Stimulated activated CD4-positive, alpha-beta T cell treated with anti-CD3 and anti-CD28 coated beads, Interleukin-15, amount 100 ng/mL, for 48 hours (primary cell): ENCODE measurements at regions not wholly inside any gene's neighbourhood (a gene's known extent, or its start where the extent isn't known, plus 50 kb on each side); places are given as distances from the start of the nearest gene placed in this dataset.

Source experiments
- DNase-seq, 2 donors: peaks; one replicate each; pipeline ENCODE4 v3.0.0-alpha.2; 2020; ENCODE audit warnings: low read depth in 2 of 2

DNA sequence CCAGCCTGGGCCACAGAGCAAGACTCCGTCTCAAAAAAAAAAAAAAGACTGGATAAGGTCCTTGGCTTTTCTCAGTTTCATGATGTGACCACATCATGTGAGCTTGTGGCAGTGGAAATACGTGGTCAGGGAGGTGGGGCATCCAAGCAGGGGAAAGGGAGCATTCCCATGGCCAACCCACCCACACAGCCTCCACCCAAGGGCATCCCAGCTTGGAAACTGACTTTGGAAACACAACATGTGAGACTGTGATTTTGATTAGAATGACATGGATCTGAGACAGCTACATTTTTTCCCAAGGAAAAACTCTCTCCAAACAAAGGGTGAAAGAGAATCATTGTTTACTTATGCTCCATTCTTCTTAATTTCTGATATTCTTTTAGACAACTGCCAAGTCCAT is 405.0 kb upstream of the ZNF507 start:
- DNase-seq: no peak

DNA sequence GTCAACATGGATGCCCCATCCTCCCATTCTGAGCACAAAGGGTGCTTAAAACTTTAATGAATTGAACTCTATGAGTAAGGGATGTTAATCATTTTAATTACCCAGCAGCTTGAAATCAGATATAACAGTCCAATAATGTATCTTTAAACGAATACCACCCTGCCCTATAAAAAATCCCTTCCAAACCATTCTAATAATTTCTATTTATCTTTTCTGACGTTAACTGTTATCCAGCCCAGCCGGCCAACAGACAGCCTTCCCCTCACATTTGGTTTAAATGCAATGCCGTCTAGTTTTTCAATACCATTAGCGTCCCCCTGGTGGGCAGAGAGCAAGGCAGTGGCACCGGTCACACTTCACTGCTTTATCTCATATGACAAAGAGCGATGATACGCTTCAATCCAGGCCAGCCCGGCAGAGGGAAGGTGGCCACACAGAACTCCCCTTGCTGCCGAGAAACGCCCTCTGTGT is 402.2 kb upstream of the ZNF507 start:
- no peak for DNase-seq

DNA sequence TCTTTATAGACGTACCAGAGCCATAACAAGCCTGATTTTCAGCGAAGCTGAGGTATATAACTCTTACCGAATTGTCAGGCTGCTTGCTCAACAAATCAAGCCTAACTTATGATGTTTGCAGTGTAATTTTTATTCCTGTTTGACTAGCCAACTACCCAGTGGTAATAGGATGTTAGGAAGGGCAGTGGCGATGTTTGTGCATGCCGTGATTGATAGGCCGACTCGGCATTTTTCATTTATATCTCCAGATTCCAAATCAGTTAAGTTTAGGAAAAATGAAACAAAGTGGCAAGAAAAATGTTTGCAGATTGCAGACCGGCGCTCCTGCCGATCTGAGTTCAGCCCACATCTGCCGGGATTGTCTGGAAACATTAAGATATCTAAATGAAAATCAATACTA is 401.6 kb upstream of the ZNF507 start:
- no peak for DNase-seq

DNA sequence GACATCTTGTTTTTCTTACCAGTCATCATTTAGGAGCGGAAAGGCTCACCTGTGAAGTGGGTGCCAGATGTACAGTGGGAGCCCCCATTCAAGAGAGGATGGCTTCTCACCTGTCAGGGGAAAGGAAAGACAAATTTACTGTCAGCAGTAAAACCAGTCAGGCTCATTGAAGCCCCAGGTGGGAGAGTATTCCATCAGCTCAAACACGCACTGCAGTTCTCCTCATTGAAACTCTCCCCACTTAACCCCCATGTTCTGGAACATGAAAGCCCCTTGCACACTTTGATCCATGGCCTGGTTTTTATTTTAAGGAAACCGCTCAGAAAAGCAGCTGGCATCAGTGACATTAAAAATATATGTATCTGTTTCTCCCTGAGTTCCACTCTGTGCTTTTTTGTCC is 401.1 kb upstream of the ZNF507 start:
- no peak for DNase-seq

DNA sequence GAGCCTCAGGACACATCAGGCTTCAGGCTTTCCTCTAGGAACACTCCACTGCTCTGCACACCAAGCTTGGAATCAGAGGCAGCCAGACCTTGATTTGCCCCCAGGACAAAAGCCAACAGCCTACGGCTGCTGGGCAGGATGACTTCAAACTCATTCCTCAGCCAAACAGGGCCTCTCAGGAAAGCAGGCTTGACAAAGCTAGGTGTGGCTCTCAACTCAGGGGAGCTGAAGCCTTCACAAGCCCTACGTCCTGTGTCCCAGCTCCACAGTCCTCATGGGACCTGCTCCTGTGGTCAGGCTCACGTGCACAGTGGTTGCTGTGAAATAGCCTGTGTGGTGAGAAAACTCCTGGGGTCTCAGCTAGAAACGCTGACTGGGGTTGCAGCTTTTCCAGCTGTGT is 398.9 kb upstream of the ZNF507 start:
- DNase-seq: no peak

DNA sequence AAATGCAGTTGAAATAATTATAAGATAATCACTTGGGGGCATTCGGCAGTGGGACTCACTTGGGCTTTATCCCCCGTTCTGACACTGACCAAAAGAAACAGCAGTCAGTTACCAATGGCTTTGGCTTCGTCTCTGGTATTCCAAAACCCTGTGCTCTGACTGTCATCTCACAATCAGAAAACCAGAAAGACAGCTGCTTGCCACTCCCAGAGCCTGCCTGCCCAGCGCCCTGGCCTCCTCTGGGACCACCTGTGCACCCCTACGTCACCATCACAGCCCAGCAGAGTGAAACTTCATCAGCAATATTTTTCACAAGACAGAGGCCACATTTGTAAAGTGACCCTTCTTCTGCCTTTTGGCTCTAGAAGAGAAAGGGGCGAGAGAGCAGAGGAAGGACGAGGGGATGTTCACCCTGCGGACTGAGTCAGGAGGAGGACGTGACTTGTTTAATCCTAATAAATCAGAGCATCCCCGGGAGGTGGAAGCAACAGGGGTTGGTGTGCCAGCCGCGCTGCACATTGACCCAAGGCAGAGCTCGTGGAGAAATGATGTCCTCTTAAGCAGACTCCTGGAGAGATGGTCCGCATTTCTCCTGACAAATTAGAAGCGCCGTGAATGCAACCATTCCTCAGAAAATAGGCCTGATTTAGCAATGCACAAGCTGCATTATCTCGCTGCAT is 397.8 kb upstream of the ZNF507 start:
- DNase-seq: no peak

DNA sequence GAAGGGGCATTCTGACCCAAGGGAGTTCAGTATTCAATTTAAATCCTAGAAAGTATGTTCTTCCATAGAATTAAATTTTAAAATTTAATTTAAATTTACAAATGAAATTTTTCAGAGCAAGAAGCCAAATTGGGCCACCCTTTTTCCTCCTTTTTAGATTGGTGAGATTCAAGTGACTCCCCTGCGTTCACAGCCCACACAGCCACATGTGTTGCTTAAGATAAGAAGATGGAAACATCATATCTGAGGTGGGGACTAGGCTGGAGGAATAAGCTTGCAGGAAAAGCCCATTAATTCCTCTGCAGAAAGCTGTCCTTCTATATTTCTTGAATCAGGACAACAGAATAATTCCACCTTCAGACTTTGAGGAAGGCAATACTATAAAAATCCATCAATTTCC is 392.7 kb upstream of the ZNF507 start:
- no peak for DNase-seq

DNA sequence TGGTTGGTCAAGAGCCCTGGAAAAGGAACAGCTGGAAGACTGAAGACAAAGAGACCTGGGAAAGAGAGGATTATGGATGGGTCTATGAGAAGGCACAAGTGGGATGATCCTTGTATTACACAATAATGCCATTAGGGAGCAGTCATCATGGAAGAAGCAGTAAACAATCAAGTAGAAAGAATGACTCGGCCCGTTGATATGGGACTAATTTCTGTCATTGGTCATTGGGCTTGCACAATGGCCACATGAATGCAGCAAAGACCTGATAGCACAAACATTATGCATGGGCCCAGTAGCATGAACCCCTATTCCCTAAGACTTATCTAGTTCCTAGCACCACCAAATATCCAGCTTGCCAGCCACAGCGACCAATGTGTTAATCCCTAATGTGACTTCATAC is 390.3 kb upstream of the ZNF507 start:
- no peak for DNase-seq

DNA sequence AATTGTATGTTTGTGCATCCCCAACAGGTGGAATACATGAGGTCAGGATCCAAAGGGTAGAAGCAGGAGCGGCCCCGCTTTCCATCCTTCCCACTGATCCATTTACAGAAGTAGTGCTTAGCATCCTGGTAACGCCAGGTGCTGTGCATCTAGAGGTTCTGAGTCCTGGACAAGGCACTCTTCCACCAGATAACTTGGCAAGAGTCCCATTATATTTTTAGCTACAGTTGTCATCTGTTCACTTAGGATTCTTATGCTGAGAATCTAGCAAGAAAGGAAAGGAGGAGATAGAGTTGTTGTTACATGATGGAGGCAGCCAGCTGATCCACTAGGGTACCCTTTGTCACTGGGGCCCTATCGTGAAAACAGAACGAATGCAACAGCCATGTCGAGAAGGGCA is 389.5 kb upstream of the ZNF507 start:
- no peak for DNase-seq

DNA sequence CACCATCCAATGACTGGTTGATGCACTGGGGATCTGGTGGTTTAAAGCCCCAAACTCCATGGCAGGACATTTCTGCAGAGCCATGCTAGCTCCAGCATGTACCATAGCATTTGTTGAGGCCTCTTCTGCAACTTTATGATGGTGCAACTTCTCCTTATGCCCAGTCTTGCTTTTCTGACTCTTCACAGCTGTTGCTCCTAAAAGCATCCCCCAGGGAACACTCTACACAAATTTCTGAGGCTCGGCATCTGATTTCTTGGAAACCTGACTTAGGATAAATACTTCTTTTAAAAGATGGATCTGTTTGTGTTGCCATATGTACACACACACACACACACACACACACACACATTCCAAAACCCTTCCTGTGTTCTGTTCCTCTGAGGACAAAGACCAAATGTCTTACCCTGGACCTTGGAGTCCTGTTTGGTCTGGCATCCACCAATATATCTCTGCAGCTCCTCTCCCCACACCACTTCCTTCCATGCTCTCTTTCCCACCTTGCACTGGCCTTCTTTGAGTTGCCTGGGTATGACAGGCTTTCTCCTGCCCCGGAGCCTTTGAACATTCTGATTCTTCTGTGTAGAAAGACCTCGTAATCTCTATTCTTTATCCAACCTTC is 388.5 kb upstream of the ZNF507 start:
- no peak for DNase-seq

DNA sequence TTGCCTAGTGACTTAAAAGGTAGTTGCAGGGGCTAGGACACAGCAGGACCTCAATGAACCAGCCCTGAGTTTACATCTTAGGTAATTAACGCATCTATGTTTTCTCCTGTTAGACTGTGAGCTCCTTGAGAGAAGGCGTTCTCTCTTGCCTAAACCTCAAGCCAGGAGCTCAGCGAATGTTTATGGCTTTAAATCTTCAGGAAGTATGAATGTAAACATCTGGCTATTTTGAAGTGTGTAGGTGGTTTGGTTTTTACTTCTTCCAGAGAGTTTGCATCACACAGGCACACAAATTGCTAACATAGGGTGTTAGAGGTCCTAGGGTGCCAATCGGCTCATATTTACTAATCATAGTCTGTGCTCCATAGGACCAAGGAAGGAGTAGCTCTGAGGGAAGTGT is 387.7 kb upstream of the ZNF507 start:
- DNase-seq: no peak

DNA sequence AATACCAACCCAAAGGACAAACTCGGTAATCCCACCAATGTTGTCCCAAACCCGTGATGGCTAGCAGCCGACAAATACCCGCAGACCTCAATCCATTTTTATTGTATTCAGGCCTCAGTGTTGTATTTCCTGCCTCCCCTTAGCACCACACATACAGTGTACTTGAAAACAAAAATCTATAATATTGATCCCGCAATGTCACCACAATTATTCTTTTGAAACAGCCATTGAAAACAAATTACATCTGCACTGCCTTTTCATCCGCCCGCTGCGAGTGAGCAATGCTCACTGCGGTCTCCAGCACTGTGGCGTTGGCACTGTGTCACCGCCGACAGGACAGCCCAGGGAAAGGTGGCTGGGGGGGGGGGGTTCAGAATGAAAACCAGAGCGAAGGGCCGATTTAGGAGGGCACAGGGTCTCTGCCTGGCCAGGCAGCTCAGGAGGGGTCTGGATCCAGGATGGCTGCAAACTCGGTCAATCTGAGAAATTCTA is 385.8 kb upstream of the ZNF507 start:
- no peak for DNase-seq

DNA sequence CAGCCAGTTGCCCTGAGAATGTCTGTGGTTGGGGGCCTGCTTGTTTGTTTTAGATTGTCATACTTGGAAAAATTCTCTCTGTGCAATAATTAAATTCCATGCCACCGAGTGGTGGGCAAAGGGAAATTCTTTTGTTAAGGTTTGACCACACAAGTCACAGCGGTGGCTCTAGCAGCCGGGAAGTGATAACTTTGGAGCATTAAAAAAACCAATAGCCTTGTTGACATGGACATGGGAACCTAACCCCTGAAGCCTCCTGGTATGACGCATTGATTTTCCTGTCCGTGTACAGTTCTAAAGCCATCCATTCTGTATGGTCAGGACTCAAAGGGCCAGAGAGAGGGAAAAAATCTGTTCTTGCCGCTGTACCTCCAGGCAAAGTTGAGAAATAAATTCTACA is 384.9 kb upstream of the ZNF507 start:
- no peak for DNase-seq

DNA sequence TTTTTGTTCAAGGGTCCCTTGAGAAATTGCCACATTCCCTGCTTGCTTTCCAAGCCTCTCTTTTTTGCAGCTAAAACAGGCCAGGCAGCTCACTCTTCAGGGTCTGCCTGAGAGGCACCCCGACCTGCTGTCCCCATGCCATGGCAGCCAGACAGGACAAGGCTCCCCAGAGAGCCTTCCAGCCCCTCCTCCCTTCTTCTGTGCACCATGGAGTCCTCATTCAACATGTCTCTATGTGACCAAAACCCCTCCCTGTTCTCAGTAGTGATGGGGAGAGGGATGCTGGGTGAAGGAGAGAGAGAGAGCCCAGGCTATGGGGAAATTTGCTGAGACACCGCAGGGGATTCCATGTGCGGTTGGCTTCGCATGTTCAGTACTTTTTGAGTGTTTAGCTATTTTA is 384.2 kb upstream of the ZNF507 start:
- DNase-seq: no peak

DNA sequence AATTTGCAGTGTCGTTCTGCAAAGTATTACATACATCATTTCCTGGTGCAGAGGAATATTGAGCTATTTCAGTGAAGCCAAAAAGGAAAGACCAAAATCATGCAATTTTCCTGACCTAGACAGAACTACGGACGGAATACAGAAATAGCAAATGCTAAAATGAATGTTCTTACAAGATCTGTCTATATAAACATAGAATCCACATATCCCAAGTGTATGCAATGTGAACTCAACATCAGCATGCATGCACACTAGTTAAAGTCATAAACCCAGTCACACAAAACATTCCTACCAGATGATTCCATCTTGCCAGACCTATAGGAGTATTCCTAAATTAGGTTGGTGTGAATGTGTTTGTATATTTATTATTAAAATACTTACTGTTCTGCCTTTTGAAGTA is 383.7 kb upstream of the ZNF507 start:
- DNase-seq: no peak

DNA sequence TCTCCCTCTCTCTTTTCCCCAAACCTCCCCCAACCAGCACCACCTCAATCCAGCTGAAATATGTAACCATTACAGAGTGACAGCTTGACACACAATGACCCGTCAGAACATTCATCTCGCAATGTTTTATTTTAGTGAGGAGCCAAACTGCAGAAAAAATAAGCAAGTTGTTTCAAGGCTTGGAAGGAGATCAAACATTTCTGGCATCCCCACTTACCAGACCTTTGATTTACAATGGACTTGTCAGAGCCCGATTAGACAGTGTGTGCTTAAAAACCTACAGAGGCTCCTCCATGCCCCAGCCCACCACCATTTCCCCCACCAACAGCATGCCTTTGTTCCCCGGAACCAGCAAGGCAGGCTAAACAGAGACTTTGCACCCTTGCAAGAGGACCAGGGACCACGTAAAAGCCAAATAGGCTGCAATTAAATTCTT is 382.8 kb upstream of the ZNF507 start:
- DNase-seq: no peak

DNA sequence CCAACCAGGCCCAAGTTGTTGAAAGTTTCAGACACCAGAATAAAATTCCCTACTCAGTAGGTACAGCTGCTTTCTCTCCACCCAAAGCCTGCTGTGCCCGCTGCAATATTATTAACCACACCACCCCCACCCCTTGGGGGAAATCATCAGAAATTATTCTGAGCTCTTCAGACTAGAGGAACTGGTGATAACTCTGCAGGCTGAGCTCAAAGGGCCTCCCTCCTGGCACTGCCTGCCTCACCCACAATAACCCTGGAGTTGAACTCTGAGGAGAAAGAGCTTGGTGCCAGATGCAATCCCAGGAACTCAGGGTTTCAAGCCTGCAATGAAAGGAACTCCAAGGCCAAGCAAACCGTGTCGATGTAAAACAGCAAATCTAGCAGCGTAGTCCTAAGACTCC is 381.7 kb upstream of the ZNF507 start:
- DNase-seq: no peak

DNA sequence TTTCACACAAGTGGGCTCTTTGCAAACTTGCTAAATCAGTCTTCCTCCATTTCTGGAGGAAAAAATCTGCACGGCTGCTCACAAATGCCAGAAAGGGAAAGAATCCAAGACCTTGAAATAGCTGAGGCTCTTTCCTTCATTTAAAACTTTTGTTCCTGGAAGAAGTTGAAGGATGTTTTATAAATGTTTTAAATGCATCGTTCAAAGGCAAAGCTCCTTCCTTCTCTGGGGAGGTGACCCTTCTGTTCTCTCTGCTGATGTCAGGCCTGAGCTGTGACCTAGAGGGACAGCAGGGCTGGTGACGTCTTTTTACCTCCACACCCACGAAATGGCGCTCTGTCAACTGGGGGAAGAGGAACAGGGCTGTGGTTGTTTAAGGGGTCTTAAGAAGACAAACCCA is 376.4 kb upstream of the ZNF507 start:
- no peak for DNase-seq

DNA sequence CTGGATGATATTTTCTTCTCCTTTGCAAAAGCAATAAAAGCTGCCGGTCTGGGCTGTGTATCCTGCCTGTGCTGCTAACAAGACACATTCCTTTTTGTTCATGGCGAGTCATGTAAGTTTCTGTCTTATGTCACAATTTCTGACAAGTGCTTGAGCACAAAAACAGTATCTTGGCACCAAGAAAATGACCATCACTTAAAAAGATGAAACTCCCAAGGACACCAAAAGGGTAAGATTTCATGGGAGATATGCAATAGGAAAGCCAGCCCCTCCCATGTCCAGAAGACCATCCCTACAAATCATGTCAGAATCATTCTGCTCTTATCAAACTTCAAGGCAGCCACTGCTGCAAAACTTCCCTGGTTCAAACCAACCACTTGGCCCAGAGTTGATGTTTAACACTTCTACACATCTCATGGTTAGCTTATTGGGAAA is 375.4 kb upstream of the ZNF507 start:
- DNase-seq: no peak

DNA sequence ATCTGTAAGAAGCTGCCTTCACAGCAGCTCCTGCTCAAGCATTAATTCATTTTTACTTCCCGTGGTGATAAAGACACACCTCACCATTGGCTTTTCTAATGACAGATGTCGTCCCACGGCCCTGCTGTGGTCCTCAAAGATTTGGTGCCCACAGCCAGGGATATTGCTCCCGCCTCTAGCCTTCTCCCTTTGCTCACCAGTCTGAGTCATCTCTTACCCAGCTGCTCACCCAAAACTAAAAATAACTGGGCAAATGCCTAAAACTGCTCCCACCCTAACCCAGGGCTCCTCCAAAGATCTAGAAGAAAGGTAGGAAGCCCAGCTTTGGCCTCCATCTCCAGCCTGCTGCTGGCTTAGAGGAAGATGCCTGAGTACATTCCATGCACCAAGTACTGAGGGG is 371.1 kb upstream of the ZNF507 start:
- no peak for DNase-seq

DNA sequence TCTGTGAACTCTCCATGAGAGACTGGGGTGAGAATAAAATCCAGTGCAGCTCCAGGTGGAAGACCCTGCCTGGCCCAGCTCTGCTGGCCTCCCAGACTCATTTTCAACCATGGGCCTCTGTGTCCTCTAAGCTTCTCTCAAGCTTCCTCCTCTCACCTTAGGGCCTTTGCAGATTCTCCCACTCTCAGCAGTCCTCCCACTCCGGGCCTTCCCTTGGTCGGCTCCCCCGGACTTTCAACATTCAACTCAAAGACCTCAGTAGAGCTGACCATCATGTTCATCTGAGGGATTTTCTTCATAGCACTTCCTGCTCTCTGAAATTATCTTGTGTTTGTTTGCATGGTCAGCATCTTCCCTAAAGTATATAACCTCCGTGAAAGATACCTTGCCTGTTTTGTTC is 370.5 kb upstream of the ZNF507 start:
- DNase-seq: no peak

DNA sequence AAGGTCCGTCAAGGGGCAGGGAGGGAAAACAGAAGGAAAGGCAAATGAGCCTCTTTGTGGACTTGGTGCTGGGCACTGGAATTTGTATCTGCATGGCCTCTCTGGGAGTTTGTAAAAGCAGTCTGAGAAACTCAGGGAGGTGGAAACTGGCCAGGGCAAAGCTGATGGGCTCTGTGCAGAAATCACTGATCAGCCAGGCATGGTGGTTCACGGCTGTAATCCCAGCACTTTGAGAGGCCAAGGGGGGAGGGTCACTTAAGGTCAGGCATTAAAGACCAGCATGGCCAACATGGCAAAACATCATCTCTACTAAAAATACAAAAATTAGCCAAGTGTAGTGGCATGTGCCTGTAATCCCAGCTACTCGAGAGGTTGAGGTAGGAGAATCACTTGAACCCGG is 369.9 kb upstream of the ZNF507 start:
- no peak for DNase-seq

DNA sequence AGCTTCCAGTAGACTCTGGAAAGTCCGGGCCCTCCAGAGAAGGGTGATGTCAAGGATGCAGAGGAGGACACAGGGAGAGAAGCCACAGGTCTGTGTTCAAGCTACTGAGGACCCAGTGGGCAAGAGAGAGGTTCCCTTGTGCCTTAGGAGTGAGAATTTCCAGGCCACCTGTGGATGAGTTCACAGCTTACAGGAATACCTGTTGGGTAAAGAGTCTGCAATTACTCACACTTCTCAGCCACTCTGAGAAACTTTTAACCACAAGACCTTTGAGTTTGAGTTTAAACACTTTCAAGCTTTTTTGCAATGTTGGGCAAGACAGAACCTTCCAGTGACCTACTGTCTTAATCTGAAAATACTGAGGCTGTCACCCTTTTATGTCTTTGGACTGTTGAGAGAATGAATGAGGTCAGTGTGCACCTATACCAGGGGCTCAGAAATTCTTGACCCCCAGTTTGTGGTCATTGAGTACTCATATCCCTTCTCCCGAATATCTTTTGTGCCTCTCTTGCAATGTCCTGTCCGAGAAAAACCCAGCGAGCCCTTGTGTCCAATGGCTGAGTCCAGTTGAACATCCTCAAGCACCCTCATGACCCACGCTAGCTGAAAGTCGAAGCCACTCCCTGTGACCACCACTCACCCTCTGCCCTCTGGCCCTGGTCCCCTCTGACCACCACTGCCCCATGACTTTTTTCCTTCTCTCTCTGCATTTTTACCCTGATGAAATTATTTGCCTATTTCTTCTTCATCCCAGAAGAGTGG is 368.5 kb upstream of the ZNF507 start:
- no peak for DNase-seq
